K562 (cell line): ENCODE measurements at regions not wholly inside any gene's neighbourhood (a gene's known extent, or its start where the extent isn't known, plus 50 kb on each side); places are given as distances from the start of the nearest gene placed in this dataset.

Experiments used
- CGGBP1 ChIP-seq: fragments of 250-450 bp; sonication (Bioruptor Pico); IDR thresholded peaks from 2 replicates; pipeline ENCODE4 v1.9.0; 2021; ENCODE audit warnings: mild to moderate bottlenecking
- CSDE1 ChIP-seq, 2 experiments: fragments of 450-650 bp; IDR thresholded peaks; 2 replicates each; pipeline ENCODE4 v1.6.1; 2016; ENCODE audit warnings: mild to moderate bottlenecking in 1 of 2
- EP300 ChIP-seq: IDR thresholded peaks from 2 replicates; pipeline ENCODE4 v1.6.1; 2012; ENCODE audit warnings: low read length, improper control_type of control experiment
- GTF2E2 ChIP-seq: fragments of 200-800 bp; sonication (Bioruptor generic); IDR thresholded peaks from 2 replicates; pipeline ENCODE4 v1.6.1; 2016; ENCODE audit warnings: missing genetic modification characterization, missing compliant biosample characterization
- GTF2F1 ChIP-seq: IDR thresholded peaks from 2 replicates; pipeline ENCODE4 v1.6.1; 2011; ENCODE audit warnings: low read depth, low read length, improper control_type of control experiment
- JUNB ChIP-seq: fragments of 450-650 bp; formaldehyde crosslinking; conservative IDR thresholded peaks from 2 replicates; pipeline ENCODE4 v1.4.0; 2020; ENCODE audit warnings: mild to moderate bottlenecking
- KLF1 ChIP-seq: fragments of 450-650 bp; IDR thresholded peaks from 2 replicates; pipeline ENCODE4 v1.6.1; 2016; ENCODE audit warnings: missing genetic modification characterization, missing compliant biosample characterization
- LARP7 ChIP-seq: fragments of 450-650 bp; IDR thresholded peaks from 2 replicates; pipeline ENCODE4 v1.6.1; 2016
- LEF1 ChIP-seq: fragments of 450-650 bp; IDR thresholded peaks from 2 replicates; pipeline ENCODE4 v1.6.1; 2016; ENCODE audit warnings: mild to moderate bottlenecking
- MTF1 ChIP-seq: fragments of 250-450 bp; sonication (Bioruptor Pico); IDR thresholded peaks from 2 replicates; pipeline ENCODE4 v1.9.0; 2021; ENCODE audit warnings: moderate library complexity, mild to moderate bottlenecking, inconsistent platforms, borderline replicate concordance
- MXD1 ChIP-seq: fragments of 250-450 bp; sonication (Bioruptor Pico); IDR thresholded peaks from 2 replicates; pipeline ENCODE4 v1.8.0; 2021; ENCODE audit warnings: borderline replicate concordance, mild to moderate bottlenecking, moderate library complexity; ENCODE audit not compliant: poor library complexity, severe bottlenecking
- NELFE ChIP-seq: IDR thresholded peaks from 2 replicates; pipeline ENCODE4 v1.6.1; 2011; ENCODE audit warnings: mild to moderate bottlenecking; ENCODE audit not compliant: insufficient read depth, insufficient read length
- PHB2 ChIP-seq: fragments of 450-650 bp; IDR thresholded peaks from 2 replicates; pipeline ENCODE4 v1.6.1; 2017; ENCODE audit warnings: low read depth
- RBFOX2 ChIP-seq: fragments of 200-400 bp; formaldehyde crosslinking; IDR thresholded peaks from 2 replicates; pipeline ENCODE4 v1.6.1; 2017; ENCODE audit warnings: low read depth, mild to moderate bottlenecking, low read length, moderate library complexity
- RUNX1 ChIP-seq: sonication (generic); IDR thresholded peaks from 2 replicates; pipeline ENCODE4 v1.6.1; 2016; ENCODE audit warnings: antibody characterized with exemption, low read depth
- SIRT6 ChIP-seq: IDR thresholded peaks from one replicate; pipeline ENCODE4 v1.6.1; 2012; ENCODE audit warnings: low read depth, mild to moderate bottlenecking, control low read depth, inconsistent platforms, low read length, moderate library complexity
- SIX5 ChIP-seq, 2 experiments: IDR thresholded peaks; 2 replicates each; pipeline ENCODE4 v1.6.1; 2011; ENCODE audit warnings: low read length in 2 of 2, borderline replicate concordance in 1 of 2, low read depth in 1 of 2, mild to moderate bottlenecking in 1 of 2, moderate library complexity in 1 of 2; ENCODE audit not compliant: insufficient read depth in 1 of 2
- SMAD2 ChIP-seq: fragments of 150-350 bp; IDR thresholded peaks from 2 replicates; pipeline ENCODE4 v1.6.1; 2014; ENCODE audit warnings: low read depth, mild to moderate bottlenecking, low read length
- STAT5A ChIP-seq: IDR thresholded peaks from 2 replicates; pipeline ENCODE4 v1.6.1; 2012; ENCODE audit warnings: low read length, inconsistent platforms, borderline replicate concordance
- STAT5B ChIP-seq: fragments of 250-450 bp; sonication (Bioruptor Pico); IDR thresholded peaks from 2 replicates; pipeline ENCODE4 v1.8.0; 2021; ENCODE audit warnings: mild to moderate bottlenecking, inconsistent platforms
- TAF9B ChIP-seq: fragments of 450-650 bp; IDR thresholded peaks from 2 replicates; pipeline ENCODE4 v1.6.1; 2018; ENCODE audit warnings: mild to moderate bottlenecking; ENCODE audit not compliant: partially characterized antibody
- TCFL5 ChIP-seq: fragments of 250-450 bp; sonication (Bioruptor Pico); conservative IDR thresholded peaks from 2 replicates; pipeline ENCODE4 v1.6.1; 2021; ENCODE audit warnings: mild to moderate bottlenecking, moderate library complexity, matching md5 sums
- TRIM28 ChIP-seq: fragments of 450-650 bp; IDR thresholded peaks from 2 replicates; pipeline ENCODE4 v1.6.1; 2017
- ZBED1 ChIP-seq: IDR thresholded peaks from 2 replicates; pipeline ENCODE4 v1.6.1; 2014
- ZFP36 ChIP-seq: fragments of 150-350 bp; IDR thresholded peaks from 2 replicates; pipeline ENCODE4 v1.6.1; 2018; ENCODE audit warnings: low read length, low read depth; ENCODE audit not compliant: partially characterized antibody
- ZNF3 ChIP-seq: fragments of 250-450 bp; sonication (Bioruptor Pico); IDR thresholded peaks from 2 replicates; pipeline ENCODE4 v1.5.0; 2021; ENCODE audit warnings: mild to moderate bottlenecking, moderate library complexity
- ZNF311 ChIP-seq: fragments of 250-450 bp; sonication (Bioruptor Pico); IDR thresholded peaks from 2 replicates; pipeline ENCODE4 v1.4.0; 2020; ENCODE audit warnings: mild to moderate bottlenecking, moderate library complexity
- ZNF41 ChIP-seq: fragments of 250-450 bp; sonication (Bioruptor Pico); conservative IDR thresholded peaks from 2 replicates; pipeline ENCODE4 v1.4.0; 2020; ENCODE audit warnings: mild to moderate bottlenecking
- ZNF586 ChIP-seq: fragments of 450-650 bp; formaldehyde crosslinking; conservative IDR thresholded peaks from 2 replicates; pipeline ENCODE4 v1.4.0; 2020; ENCODE audit warnings: mild to moderate bottlenecking, moderate library complexity
- TF ChIP-seq, protein P1 (sequence below): fragments of 200-800 bp; sonication (Bioruptor generic); IDR thresholded peaks from 2 replicates; pipeline ENCODE4 v1.6.1; 2017; ENCODE audit warnings: missing genetic modification characterization, missing compliant biosample characterization

GRCh38 chr2:42927334-42928160, 135.2 kb upstream of the HAAO start (continued):
- TF ChIP-seq LEF1 (peak; percentile 83), RBFOX2 (peak; percentile 61), GTF2E2 (tag) (no peak; the same call in 1 of the 2 replicates), ZFP36 (no peak), ZBED1 (no peak; the same call in 1 of the 2 replicates), MXD1 (CRISPR knock-in tag) (no peak), NELFE (no peak), CSDE1 (IDR thresholded peaks at IDR 0.05) (no peak), SIX5 (IDR thresholded peaks at IDR 0.05; ENCODE audit: borderline replicate concordance in 1 of 2, insufficient read depth in 1 of 2, low read depth in 1 of 2, low read length in 2 of 2) (no peak), MTF1 (CRISPR knock-in tag) (no peak), ZNF3 (CRISPR knock-in tag) (no peak), TRIM28 (no peak), RUNX1 (no peak), ZNF311 (CRISPR knock-in tag) (peak; percentile 90), TAF9B (no peak), EP300 (peak; percentile 99), KLF1 (tag) (peak; percentile 40; the same call in 1 of the 2 replicates), PHB2 (no peak), STAT5B (CRISPR knock-in tag) (no peak), SIRT6 (no peak), TCFL5 (CRISPR knock-in tag) (no peak), CGGBP1 (CRISPR knock-in tag) (no peak), ZNF41 (CRISPR knock-in tag) (peak; percentile 74), STAT5A (no peak), ZNF586 (CRISPR knock-in tag) (peak; percentile 77; the same call in 1 of the 2 replicates), JUNB (CRISPR knock-in tag) (no peak), SMAD2 (no peak), GTF2F1 (no peak), LARP7 (no peak)
- TF ChIP-seq, protein P1, sequence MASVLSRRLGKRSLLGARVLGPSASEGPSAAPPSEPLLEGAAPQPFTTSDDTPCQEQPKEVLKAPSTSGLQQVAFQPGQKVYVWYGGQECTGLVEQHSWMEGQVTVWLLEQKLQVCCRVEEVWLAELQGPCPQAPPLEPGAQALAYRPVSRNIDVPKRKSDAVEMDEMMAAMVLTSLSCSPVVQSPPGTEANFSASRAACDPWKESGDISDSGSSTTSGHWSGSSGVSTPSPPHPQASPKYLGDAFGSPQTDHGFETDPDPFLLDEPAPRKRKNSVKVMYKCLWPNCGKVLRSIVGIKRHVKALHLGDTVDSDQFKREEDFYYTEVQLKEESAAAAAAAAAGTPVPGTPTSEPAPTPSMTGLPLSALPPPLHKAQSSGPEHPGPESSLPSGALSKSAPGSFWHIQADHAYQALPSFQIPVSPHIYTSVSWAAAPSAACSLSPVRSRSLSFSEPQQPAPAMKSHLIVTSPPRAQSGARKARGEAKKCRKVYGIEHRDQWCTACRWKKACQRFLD (CRISPR knock-in tag), result peak; percentile 95
